ENCODE measurements at regions not wholly inside any gene's neighbourhood (a gene's known extent, or its start where the extent isn't known, plus 50 kb on each side); places are given as distances from the start of the nearest gene placed in this dataset.

- no peak for FAIRE-seq
- Histone ChIP-seq H3K27me3 (ENCODE audit: control insufficient read depth, insufficient read depth, low read length) (no peaks in the 10 kb centered on the region), H3K4me1 (ENCODE audit: control insufficient read depth in 2 of 3, insufficient read depth in 2 of 3, low read depth in 1 of 3, low read length in 3 of 3) (no peaks in the 10 kb centered on the region), H3K9ac (ENCODE audit: low read length in 3 of 3) (no peak overlapping the region), H3K27ac (ENCODE audit: low read depth in 2 of 2, low read length in 2 of 2) (no peak overlapping the region), H3K4me3 (ENCODE audit: low read length in 3 of 3) (no peak overlapping the region), H3K36me3 (ENCODE audit: control insufficient read depth in 2 of 3, insufficient read depth in 3 of 3, low read length in 3 of 3) (no peaks in the 10 kb centered on the region), H3K9me3 (ENCODE audit: control insufficient read depth in 2 of 3, insufficient read depth in 1 of 3, low read length in 3 of 3) (no peaks in the 10 kb centered on the region)
- DNase-seq, result no peak
- intact Hi-C loops (cut with DNase I), result no loop called here
- TF ChIP-seq CTCF (IDR thresholded peaks at IDR 0.05; ENCODE audit: borderline replicate concordance, extremely low read depth, insufficient read depth), result no peak
These were observed 641.7 kb upstream of the AGA start for GRCh38 chr4:178083968-178084367.

- no peak for FAIRE-seq
- Histone ChIP-seq H3K36me3 (ENCODE audit: control insufficient read depth in 2 of 3, insufficient read depth in 3 of 3, low read length in 3 of 3) (no peaks in the 10 kb centered on the region), H3K4me3 (ENCODE audit: low read length in 3 of 3) (no peak overlapping the region), H3K9me3 (ENCODE audit: control insufficient read depth in 2 of 3, insufficient read depth in 1 of 3, low read length in 3 of 3) (no peaks in the 10 kb centered on the region), H3K27me3 (ENCODE audit: control insufficient read depth, insufficient read depth, low read length) (no peaks in the 10 kb centered on the region), H3K9ac (ENCODE audit: low read length in 3 of 3) (no peak overlapping the region), H3K4me1 (ENCODE audit: control insufficient read depth in 2 of 3, insufficient read depth in 2 of 3, low read depth in 1 of 3, low read length in 3 of 3) (no peaks in the 10 kb centered on the region), H3K27ac (ENCODE audit: low read depth in 2 of 2, low read length in 2 of 2) (no peak overlapping the region)
- intact Hi-C loops (cut with DNase I), result no loop called here
- DNase-seq, result peak in 3 of 5 donors; percentile 18 to 46 (median 31)
- no peak for TF ChIP-seq CTCF (IDR thresholded peaks at IDR 0.05; ENCODE audit: borderline replicate concordance, extremely low read depth, insufficient read depth)
These were observed 644.1 kb upstream of the AGA start for GRCh38 chr4:178086320-178086719.

GRCh38 chr4:178090640-178091411, 648.6 kb upstream of the AGA start:
- no peak overlapping the region for H3K9ac ChIP-seq (ENCODE audit: low read length in 3 of 3)
- FAIRE-seq, result no peak
- H3K4me1 ChIP-seq (ENCODE audit: control insufficient read depth in 2 of 3, insufficient read depth in 2 of 3, low read depth in 1 of 3, low read length in 3 of 3), result no peaks in the 10 kb centered on the region
- no peak for TF ChIP-seq CTCF (IDR thresholded peaks at IDR 0.05; ENCODE audit: borderline replicate concordance, extremely low read depth, insufficient read depth)
- no peak overlapping the region for H3K27ac ChIP-seq (ENCODE audit: low read depth in 2 of 2, low read length in 2 of 2)
- H3K4me3 ChIP-seq (ENCODE audit: low read length in 3 of 3), result no peak overlapping the region
- peak in 2 of 5 donors; percentile 16 to 48 for DNase-seq
- no peaks in the 10 kb centered on the region for H3K9me3 ChIP-seq (ENCODE audit: control insufficient read depth in 2 of 3, insufficient read depth in 1 of 3, low read length in 3 of 3)
- intact Hi-C loops (cut with DNase I), result no loop called here
- no peaks in the 10 kb centered on the region for H3K36me3 ChIP-seq (ENCODE audit: control insufficient read depth in 2 of 3, insufficient read depth in 3 of 3, low read length in 3 of 3)
- H3K27me3 ChIP-seq (ENCODE audit: control insufficient read depth, insufficient read depth, low read length), result no peaks in the 10 kb centered on the region

All from kidney (tissue), 13 donors.